ENCODE measurements at regions not wholly inside any gene's neighbourhood (a gene's known extent, or its start where the extent isn't known, plus 50 kb on each side); places are given as distances from the start of the nearest gene placed in this dataset.

DNA sequence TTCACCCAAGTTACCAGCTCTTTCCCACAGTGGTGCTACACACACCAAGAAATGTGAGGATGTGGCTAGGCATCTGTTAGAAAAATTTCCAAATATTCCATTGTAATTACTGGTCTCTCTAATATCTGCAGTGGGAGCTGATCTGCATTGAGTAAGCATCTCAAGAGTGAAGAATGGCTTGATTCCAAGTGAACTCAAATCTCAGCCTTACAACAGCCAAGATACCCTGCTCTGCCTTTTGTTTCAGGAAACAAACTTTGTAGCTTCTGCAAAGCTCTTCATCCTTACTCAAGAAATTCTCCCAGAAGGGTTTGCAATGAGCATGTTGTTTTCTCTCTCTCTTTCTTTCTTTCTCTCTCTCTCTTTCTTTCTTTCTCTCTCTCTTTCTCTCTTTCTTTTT is 181.1 kb downstream of the FCRL5 start:
- peaks cover 17% of the 10 kb centered on the region for H3K4me1 Mint-ChIP-seq
- ChIA-PET POLR2A (no interaction called here), CTCF (interaction anchor here (0.6 to 3.2 kb wide), 15 partner anchors 9 to 754 kb away, joined by 3 to 13 read pairs (median 4); no protein-coding TSS in a partner anchor)
- no peak for TF ChIP-seq FOXJ3 (CRISPR knock-in tag; IDR thresholded peaks at IDR 0.05; ENCODE audit: borderline replicate concordance)
- TF ChIP-seq, protein P1, sequence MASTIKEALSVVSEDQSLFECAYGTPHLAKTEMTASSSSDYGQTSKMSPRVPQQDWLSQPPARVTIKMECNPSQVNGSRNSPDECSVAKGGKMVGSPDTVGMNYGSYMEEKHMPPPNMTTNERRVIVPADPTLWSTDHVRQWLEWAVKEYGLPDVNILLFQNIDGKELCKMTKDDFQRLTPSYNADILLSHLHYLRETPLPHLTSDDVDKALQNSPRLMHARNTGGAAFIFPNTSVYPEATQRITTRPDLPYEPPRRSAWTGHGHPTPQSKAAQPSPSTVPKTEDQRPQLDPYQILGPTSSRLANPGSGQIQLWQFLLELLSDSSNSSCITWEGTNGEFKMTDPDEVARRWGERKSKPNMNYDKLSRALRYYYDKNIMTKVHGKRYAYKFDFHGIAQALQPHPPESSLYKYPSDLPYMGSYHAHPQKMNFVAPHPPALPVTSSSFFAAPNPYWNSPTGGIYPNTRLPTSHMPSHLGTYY (CRISPR knock-in tag; IDR thresholded peaks at IDR 0.05), result no peak
- no peak overlapping the region for H3K4me3 Mint-ChIP-seq
- H3K36me3 Mint-ChIP-seq, result no peaks in the 10 kb centered on the region
- ATAC-seq, result no peak
- DNase-seq (ENCODE audit: low spot score), result no peak
- no peak overlapping the region for H3K27ac Mint-ChIP-seq
- H3K27me3 Mint-ChIP-seq (ENCODE audit: low read depth), result no peaks in the 10 kb centered on the region
- H3K9me3 Mint-ChIP-seq, result no peaks in the 10 kb centered on the region

DNA sequence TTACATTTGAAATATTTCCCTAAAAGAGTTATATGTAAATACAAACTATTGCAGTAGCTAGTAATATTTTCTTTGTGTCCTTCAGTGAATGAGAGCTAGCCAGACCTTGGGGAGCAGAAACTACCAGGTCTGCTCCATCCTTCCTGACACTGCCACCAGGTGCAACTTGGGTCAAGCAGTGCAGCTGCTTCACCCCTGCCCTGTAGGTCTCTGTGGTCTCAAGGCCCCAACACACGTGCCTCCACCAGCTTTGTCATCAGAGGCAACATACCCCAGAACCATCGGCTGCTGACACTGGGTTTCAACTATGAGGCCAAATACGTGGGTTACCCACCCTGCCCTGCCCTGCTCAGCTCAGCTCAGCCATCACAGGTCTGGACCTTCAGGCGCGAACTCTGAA is 181.6 kb downstream of the FCRL5 start:
- TF ChIP-seq ZNF263 (CRISPR knock-in tag; IDR thresholded peaks at IDR 0.05; ENCODE audit: low read depth) (no peak), ZNF232 (CRISPR knock-in tag; IDR thresholded peaks at IDR 0.05) (no peak), RORB (CRISPR knock-in tag; IDR thresholded peaks at IDR 0.05) (no peak), ETV6 (CRISPR knock-in tag; IDR thresholded peaks at IDR 0.05) (no peak), ESRRA (CRISPR knock-in tag; IDR thresholded peaks at IDR 0.05; ENCODE audit: borderline replicate concordance) (no peak), AFF4 (CRISPR knock-in tag; IDR thresholded peaks at IDR 0.05; ENCODE audit: borderline replicate concordance) (no peak), FOXK1 (CRISPR knock-in tag; IDR thresholded peaks at IDR 0.05) (no peak), ZNF219 (CRISPR knock-in tag; IDR thresholded peaks at IDR 0.05; ENCODE audit: borderline replicate concordance) (no peak), STAT6 (CRISPR knock-in tag; conservative IDR thresholded peaks at IDR 0.05; ENCODE audit: low read depth) (no peak)
- TF ChIP-seq, protein P2, sequence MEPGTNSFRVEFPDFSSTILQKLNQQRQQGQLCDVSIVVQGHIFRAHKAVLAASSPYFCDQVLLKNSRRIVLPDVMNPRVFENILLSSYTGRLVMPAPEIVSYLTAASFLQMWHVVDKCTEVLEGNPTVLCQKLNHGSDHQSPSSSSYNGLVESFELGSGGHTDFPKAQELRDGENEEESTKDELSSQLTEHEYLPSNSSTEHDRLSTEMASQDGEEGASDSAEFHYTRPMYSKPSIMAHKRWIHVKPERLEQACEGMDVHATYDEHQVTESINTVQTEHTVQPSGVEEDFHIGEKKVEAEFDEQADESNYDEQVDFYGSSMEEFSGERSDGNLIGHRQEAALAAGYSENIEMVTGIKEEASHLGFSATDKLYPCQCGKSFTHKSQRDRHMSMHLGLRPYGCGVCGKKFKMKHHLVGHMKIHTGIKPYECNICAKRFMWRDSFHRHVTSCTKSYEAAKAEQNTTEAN (CRISPR knock-in tag; IDR thresholded peaks at IDR 0.05), result no peak
- TF ChIP-seq, protein P3, sequence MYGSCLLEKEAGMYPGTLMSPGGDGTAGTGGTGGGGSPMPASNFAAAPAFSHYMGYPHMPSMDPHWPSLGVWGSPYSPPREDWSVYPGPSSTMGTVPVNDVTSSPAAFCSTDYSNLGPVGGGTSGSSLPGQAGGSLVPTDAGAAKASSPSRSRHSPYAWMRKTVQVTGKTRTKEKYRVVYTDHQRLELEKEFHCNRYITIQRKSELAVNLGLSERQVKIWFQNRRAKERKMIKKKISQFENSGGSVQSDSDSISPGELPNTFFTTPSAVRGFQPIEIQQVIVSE (CRISPR knock-in tag; IDR thresholded peaks at IDR 0.05; ENCODE audit: borderline replicate concordance), result no peak
- TF ChIP-seq, protein P4, sequence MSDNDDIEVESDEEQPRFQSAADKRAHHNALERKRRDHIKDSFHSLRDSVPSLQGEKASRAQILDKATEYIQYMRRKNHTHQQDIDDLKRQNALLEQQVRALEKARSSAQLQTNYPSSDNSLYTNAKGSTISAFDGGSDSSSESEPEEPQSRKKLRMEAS (CRISPR knock-in tag; IDR thresholded peaks at IDR 0.05), result no peak
- H3K4me3 Mint-ChIP-seq, result no peak overlapping the region

More for the DNA sequence above, 181.6 kb downstream of the FCRL5 start:
- no peaks in the 10 kb centered on the region for H3K36me3 Mint-ChIP-seq
- ChIA-PET CTCF (interaction anchor here (0.6 to 3.2 kb wide), 15 partner anchors 9 to 754 kb away, joined by 3 to 13 read pairs (median 4); no protein-coding TSS in a partner anchor), POLR2A (no interaction called here)
- ATAC-seq, result peak; percentile 44
- DNase-seq (ENCODE audit: low spot score), result no peak
- H3K27me3 Mint-ChIP-seq (ENCODE audit: low read depth), result no peaks in the 10 kb centered on the region
- peaks cover 17% of the 10 kb centered on the region for H3K4me1 Mint-ChIP-seq
- no peak overlapping the region for H3K27ac Mint-ChIP-seq
- H3K9me3 Mint-ChIP-seq, result no peaks in the 10 kb centered on the region

All from WTC11 (cell line).